Fibroblast of lung (primary cell): ENCODE measurements at regions not wholly inside any gene's neighbourhood (a gene's known extent, or its start where the extent isn't known, plus 50 kb on each side); places are given as distances from the start of the nearest gene placed in this dataset.
A peak's percentile ranks its signal among the peaks of the same experiment; 100 is the strongest.

Source experiments
- DNase-seq, 2 donors: peaks; one replicate each; pipeline versions ENCODE4 v3.0.0 to v3.0.0-alpha.2; 2010; ENCODE audit warnings: low read depth in 2 of 2
- H2AFZ ChIP-seq: 2 replicates; pipeline ENCODE4 v1.5.1; 2012; ENCODE audit warnings: low read length, control low read depth, inconsistent platforms
- H3K27ac ChIP-seq: 2 replicates; pipeline ENCODE4 v1.5.1; 2011; ENCODE audit warnings: low read length, control low read depth; ENCODE audit not compliant: insufficient read depth
- H3K27me3 ChIP-seq: 2 replicates; pipeline ENCODE4 v1.5.1; 2011; ENCODE audit warnings: mild to moderate bottlenecking, low read length; ENCODE audit not compliant: control insufficient read depth, insufficient read depth
- H3K36me3 ChIP-seq: 2 replicates; pipeline ENCODE4 v1.5.1; 2011; ENCODE audit warnings: low read length; ENCODE audit not compliant: control insufficient read depth, insufficient read depth
- H3K4me1 ChIP-seq: 2 replicates; pipeline ENCODE4 v1.5.1; 2011; ENCODE audit warnings: low read length; ENCODE audit not compliant: control insufficient read depth, insufficient read depth; ENCODE audit errors: extremely low read depth
- H3K4me2 ChIP-seq: 2 replicates; pipeline ENCODE4 v1.5.1; 2011; ENCODE audit warnings: low read length, control low read depth; ENCODE audit not compliant: insufficient read depth; ENCODE audit errors: extremely low read depth
- H3K4me3 ChIP-seq, 4 experiments: fragments of 200-600 bp in 1 of 4; sonication (generic) in 1 of 4; replicated peaks in 1 of 4; 2 replicates each; pipeline ENCODE4 v1.5.1; 2011 to 2016; ENCODE audit warnings: low read length in 4 of 4, low read depth in 3 of 4, mild to moderate bottlenecking in 3 of 4, control low read depth in 2 of 4, inconsistent platforms in 1 of 4, mixed read lengths in 1 of 4; ENCODE audit not compliant: insufficient read depth in 1 of 4; ENCODE audit errors: control extremely low read depth in 1 of 4
- H3K79me2 ChIP-seq: 2 replicates; pipeline ENCODE4 v1.5.1; 2012; ENCODE audit warnings: mild to moderate bottlenecking, low read length, inconsistent platforms; ENCODE audit not compliant: control insufficient read depth, insufficient read depth
- H3K9ac ChIP-seq: 2 replicates; pipeline ENCODE4 v1.5.1; 2011; ENCODE audit warnings: mild to moderate bottlenecking, low read length, control low read depth; ENCODE audit not compliant: insufficient read depth
- H3K9me3 ChIP-seq: 2 replicates; pipeline ENCODE4 v1.5.1; 2012; ENCODE audit warnings: low read depth, low read length; ENCODE audit not compliant: control insufficient read depth, insufficient read depth
- H4K20me1 ChIP-seq: 2 replicates; pipeline ENCODE4 v1.5.1; 2011; ENCODE audit warnings: low read length; ENCODE audit not compliant: control insufficient read depth, insufficient read depth; ENCODE audit errors: extremely low read depth
- EZH2 ChIP-seq: IDR thresholded peaks from 2 replicates; pipeline ENCODE4 v1.5.1; 2012; ENCODE audit warnings: low read length, control low read depth, mild to moderate bottlenecking; ENCODE audit errors: missing control alignments
- TF ChIP-seq, protein P1 (sequence below), 2 donors: IDR thresholded peaks in 1 of 2; conservative IDR thresholded peaks in 1 of 2; 1 replicate in 1 of 2; 2 replicates in 1 of 2; pipeline ENCODE4 v1.5.1; 2011 to 2012; ENCODE audit warnings: low read length in 2 of 2, control low read depth in 1 of 2, inconsistent platforms in 1 of 2, low read depth in 1 of 2, mild to moderate bottlenecking in 1 of 2

DNA sequence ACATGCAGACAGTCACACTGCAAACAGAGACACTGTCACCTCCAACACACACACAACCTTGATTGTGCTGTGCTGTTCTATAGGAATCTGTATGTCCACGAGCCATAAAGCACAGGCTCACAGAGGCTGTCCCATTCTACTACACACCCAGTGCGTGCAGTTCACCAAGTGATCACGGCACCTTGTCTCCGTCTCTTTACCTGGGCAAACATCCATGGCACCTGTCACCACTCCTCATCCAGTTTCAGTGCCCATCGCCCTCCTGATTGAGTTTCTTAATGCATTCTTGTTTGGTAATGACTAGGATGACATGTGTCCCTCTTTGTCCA, 65.8 kb upstream of the STMND1 start:
- Histone ChIP-seq H3K79me2 (no peaks in the 10 kb centered on the region), H3K27ac (no peak overlapping the region)

DNA sequence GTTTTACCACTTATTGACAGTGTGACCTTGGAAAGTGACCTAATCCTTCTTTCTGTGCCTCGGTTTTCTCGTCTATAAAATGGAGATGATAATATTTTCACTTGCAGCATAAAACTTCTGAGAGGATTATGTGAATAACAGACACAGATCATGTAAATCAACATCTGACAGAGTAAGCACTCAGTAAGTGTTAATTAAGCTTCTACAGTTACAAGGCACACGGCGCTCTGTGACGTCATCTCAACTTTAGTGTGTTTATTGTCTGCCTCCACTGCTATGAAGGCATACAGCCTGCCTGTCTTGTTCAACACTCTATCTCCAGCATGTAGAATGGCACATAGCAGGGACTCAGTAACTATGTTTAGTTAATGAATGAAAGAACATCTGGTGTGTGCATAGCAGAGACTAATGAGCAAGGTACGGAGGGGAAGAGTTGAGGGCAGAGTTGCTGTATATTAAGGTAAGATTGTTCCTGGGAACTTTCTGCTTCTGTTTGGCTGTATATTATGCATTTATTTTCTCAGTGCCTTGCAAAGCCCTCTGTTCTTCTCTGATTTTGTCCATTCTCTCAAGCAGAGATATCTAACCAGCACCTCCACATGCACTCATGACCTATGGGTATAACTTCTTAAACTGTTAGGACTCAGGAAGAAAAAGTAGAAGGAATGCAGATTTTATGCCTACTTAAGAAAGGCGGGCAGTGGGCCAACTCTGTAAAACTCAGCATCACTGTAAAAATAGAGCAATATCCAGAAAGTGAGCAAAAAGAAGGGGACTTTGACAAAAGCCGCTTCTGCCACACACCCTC, 66.4 kb upstream of the STMND1 start:
- no peak for DNase-seq
- Histone ChIP-seq H2AFZ (no peak overlapping the region), H3K27me3 (no peaks in the 10 kb centered on the region), H3K9ac (no peak overlapping the region), H3K4me3 (no peak overlapping the region), H3K4me1 (peaks cover 17% of the 10 kb centered on the region), H4K20me1 (no peaks in the 10 kb centered on the region), H3K36me3 (no peaks in the 10 kb centered on the region), H3K79me2 (no peaks in the 10 kb centered on the region), H3K4me2 (no peak overlapping the region), H3K9me3 (no peaks in the 10 kb centered on the region), H3K27ac (no peak overlapping the region)
- TF ChIP-seq, protein P1, sequence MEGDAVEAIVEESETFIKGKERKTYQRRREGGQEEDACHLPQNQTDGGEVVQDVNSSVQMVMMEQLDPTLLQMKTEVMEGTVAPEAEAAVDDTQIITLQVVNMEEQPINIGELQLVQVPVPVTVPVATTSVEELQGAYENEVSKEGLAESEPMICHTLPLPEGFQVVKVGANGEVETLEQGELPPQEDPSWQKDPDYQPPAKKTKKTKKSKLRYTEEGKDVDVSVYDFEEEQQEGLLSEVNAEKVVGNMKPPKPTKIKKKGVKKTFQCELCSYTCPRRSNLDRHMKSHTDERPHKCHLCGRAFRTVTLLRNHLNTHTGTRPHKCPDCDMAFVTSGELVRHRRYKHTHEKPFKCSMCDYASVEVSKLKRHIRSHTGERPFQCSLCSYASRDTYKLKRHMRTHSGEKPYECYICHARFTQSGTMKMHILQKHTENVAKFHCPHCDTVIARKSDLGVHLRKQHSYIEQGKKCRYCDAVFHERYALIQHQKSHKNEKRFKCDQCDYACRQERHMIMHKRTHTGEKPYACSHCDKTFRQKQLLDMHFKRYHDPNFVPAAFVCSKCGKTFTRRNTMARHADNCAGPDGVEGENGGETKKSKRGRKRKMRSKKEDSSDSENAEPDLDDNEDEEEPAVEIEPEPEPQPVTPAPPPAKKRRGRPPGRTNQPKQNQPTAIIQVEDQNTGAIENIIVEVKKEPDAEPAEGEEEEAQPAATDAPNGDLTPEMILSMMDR (conservative IDR thresholded peaks at IDR 0.05 in 1 of 2, IDR thresholded peaks at IDR 0.05 in 1 of 2; ENCODE audit: low read depth in 1 of 2, low read length in 2 of 2): no peak
- TF ChIP-seq EZH2: no peak

More for the DNA sequence above, 65.8 kb upstream of the STMND1 start:
- Histone ChIP-seq H3K36me3 (no peaks in the 10 kb centered on the region), H3K4me3 (no peak overlapping the region), H3K4me1 (peaks cover 17% of the 10 kb centered on the region), H3K27me3 (no peaks in the 10 kb centered on the region), H3K9me3 (no peaks in the 10 kb centered on the region), H2AFZ (no peak overlapping the region), H3K9ac (no peak overlapping the region), H4K20me1 (no peaks in the 10 kb centered on the region), H3K4me2 (no peak overlapping the region)
- no peak for TF ChIP-seq EZH2
- TF ChIP-seq, protein P1 (conservative IDR thresholded peaks at IDR 0.05 in 1 of 2, IDR thresholded peaks at IDR 0.05 in 1 of 2; ENCODE audit: low read depth in 1 of 2, low read length in 2 of 2): no peak
- DNase-seq: no peak

DNA sequence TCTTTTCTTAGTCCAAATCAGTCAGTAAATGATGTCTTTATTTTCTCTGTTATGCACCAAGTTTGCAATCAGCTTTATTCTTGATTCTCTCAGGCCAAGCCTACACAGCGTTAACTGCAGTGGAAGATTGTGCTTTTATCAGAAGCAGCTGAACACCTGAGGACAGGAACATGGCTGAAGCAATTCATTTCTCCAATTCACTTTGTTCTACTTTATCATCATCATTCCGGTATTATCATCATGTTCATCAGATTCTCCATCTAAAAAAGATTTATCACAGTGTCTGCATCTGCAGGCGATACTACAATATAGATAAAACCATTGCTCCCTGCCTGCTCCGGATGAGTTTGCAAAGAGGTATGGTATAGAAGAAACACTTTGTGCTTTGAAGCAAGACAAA, 68.1 kb upstream of the STMND1 start:
- no peaks in the 10 kb centered on the region for H3K27me3 ChIP-seq
- H3K27ac ChIP-seq: peak overlapping the region; percentile 74
- H3K4me2 ChIP-seq: peak overlapping the region; percentile 55

More for the DNA sequence above, 68.1 kb upstream of the STMND1 start:
- H3K79me2 ChIP-seq: no peaks in the 10 kb centered on the region
- no peaks in the 10 kb centered on the region for H3K9me3 ChIP-seq
- H3K4me1 ChIP-seq: peaks cover 17% of the 10 kb centered on the region
- H4K20me1 ChIP-seq: no peaks in the 10 kb centered on the region
- peak overlapping the region in 1 of 4 experiments; percentile 44 for H3K4me3 ChIP-seq
- TF ChIP-seq EZH2: no peak
- TF ChIP-seq, protein P1 (conservative IDR thresholded peaks at IDR 0.05 in 1 of 2, IDR thresholded peaks at IDR 0.05 in 1 of 2; ENCODE audit: low read depth in 1 of 2, low read length in 2 of 2): no peak
- no peaks in the 10 kb centered on the region for H3K36me3 ChIP-seq
- DNase-seq: no peak
- H2AFZ ChIP-seq: no peak overlapping the region
- H3K9ac ChIP-seq: no peak overlapping the region
